ENCODE measurements at regions not wholly inside any gene's neighbourhood (a gene's known extent, or its start where the extent isn't known, plus 50 kb on each side); places are given as distances from the start of the nearest gene placed in this dataset.

- Histone ChIP-seq H2BK5ac (ENCODE audit: low read length) (no peak overlapping the region), H3K56ac (ENCODE audit: low read length) (no peak overlapping the region), H2BK120ac (ENCODE audit: low read depth, low read length) (no peak overlapping the region), H4K5ac (ENCODE audit: low read length) (no peak overlapping the region), H3K36me3 (ENCODE audit: control insufficient read depth, insufficient read depth, low read length) (no peaks in the 10 kb centered on the region), H3K4me3 (ENCODE audit: low read length) (no peak overlapping the region), H3K9ac (ENCODE audit: low read length) (no peak overlapping the region), H3K79me1 (ENCODE audit: low read length) (no peaks in the 10 kb centered on the region), H3K4me2 (ENCODE audit: low read length) (no peak overlapping the region), H3K27me3 (ENCODE audit: insufficient read depth, low read length, poor library complexity) (no peaks in the 10 kb centered on the region), H2AK5ac (ENCODE audit: low read length) (no peak overlapping the region), H3K4ac (ENCODE audit: low read depth, low read length) (no peak overlapping the region), H3K23ac (ENCODE audit: low read length) (no peak overlapping the region), H3K18ac (ENCODE audit: low read length) (no peak overlapping the region), H2BK15ac (replicated peaks; ENCODE audit: low read depth) (no peak overlapping the region), H3K4me1 (ENCODE audit: control insufficient read depth, low read depth, low read length) (no peaks in the 10 kb centered on the region), H4K8ac (ENCODE audit: low read depth, low read length) (no peak overlapping the region), H3K79me2 (ENCODE audit: control insufficient read depth, insufficient read depth, low read length) (no peaks in the 10 kb centered on the region), H3K27ac (ENCODE audit: low read depth, low read length) (no peak overlapping the region)
- DNase-seq = no peak
- 100% methylated on average over 1 of the region's 1 CpG for WGBS (ENCODE audit: extremely low coverage, insufficient coverage, low lambda C conversion rate)
Observed at GRCh38 chr14:53880761-53881160, 75.9 kb downstream of the BMP4 start.

- Histone ChIP-seq H4K5ac (ENCODE audit: low read length) (no peak overlapping the region), H2BK120ac (ENCODE audit: low read depth, low read length) (no peak overlapping the region), H2BK5ac (ENCODE audit: low read length) (no peak overlapping the region), H3K23ac (ENCODE audit: low read length) (no peak overlapping the region), H4K8ac (ENCODE audit: low read depth, low read length) (no peak overlapping the region), H3K79me1 (ENCODE audit: low read length) (no peaks in the 10 kb centered on the region), H2AK5ac (ENCODE audit: low read length) (no peak overlapping the region), H3K4me1 (ENCODE audit: control insufficient read depth, low read depth, low read length) (no peaks in the 10 kb centered on the region), H3K4me3 (ENCODE audit: low read length) (no peak overlapping the region), H3K4ac (ENCODE audit: low read depth, low read length) (no peak overlapping the region), H3K27me3 (ENCODE audit: insufficient read depth, low read length, poor library complexity) (no peaks in the 10 kb centered on the region), H3K79me2 (ENCODE audit: control insufficient read depth, insufficient read depth, low read length) (no peaks in the 10 kb centered on the region), H2BK15ac (replicated peaks; ENCODE audit: low read depth) (no peak overlapping the region), H3K9ac (ENCODE audit: low read length) (no peak overlapping the region), H3K27ac (ENCODE audit: low read depth, low read length) (no peak overlapping the region), H3K18ac (ENCODE audit: low read length) (no peak overlapping the region), H3K4me2 (ENCODE audit: low read length) (no peak overlapping the region), H3K36me3 (ENCODE audit: control insufficient read depth, insufficient read depth, low read length) (no peaks in the 10 kb centered on the region), H3K56ac (ENCODE audit: low read length) (no peak overlapping the region)
- no peak for DNase-seq
- WGBS (ENCODE audit: extremely low coverage, insufficient coverage, low lambda C conversion rate) = no CpG with 5 or more reads among the region's 6 CpGs
Observed at GRCh38 chr14:53879747-53880146, 76.9 kb downstream of the BMP4 start.

GRCh38 chr14:53879022-53879686, 77.5 kb downstream of the BMP4 start:
- Histone ChIP-seq H2BK15ac (replicated peaks; ENCODE audit: low read depth) (no peak overlapping the region), H4K8ac (ENCODE audit: low read depth, low read length) (no peak overlapping the region), H3K79me1 (ENCODE audit: low read length) (no peaks in the 10 kb centered on the region), H3K27ac (ENCODE audit: low read depth, low read length) (no peak overlapping the region), H3K4me2 (ENCODE audit: low read length) (no peak overlapping the region), H3K9ac (ENCODE audit: low read length) (no peak overlapping the region), H4K5ac (ENCODE audit: low read length) (no peak overlapping the region), H2BK120ac (ENCODE audit: low read depth, low read length) (no peak overlapping the region), H3K4me1 (ENCODE audit: control insufficient read depth, low read depth, low read length) (no peaks in the 10 kb centered on the region), H3K79me2 (ENCODE audit: control insufficient read depth, insufficient read depth, low read length) (no peaks in the 10 kb centered on the region), H3K4ac (ENCODE audit: low read depth, low read length) (no peak overlapping the region), H3K4me3 (ENCODE audit: low read length) (no peak overlapping the region), H3K36me3 (ENCODE audit: control insufficient read depth, insufficient read depth, low read length) (no peaks in the 10 kb centered on the region), H3K27me3 (ENCODE audit: insufficient read depth, low read length, poor library complexity) (no peaks in the 10 kb centered on the region), H3K56ac (ENCODE audit: low read length) (no peak overlapping the region), H3K18ac (ENCODE audit: low read length) (no peak overlapping the region), H2AK5ac (ENCODE audit: low read length) (no peak overlapping the region), H3K23ac (ENCODE audit: low read length) (no peak overlapping the region), H2BK5ac (ENCODE audit: low read length) (no peak overlapping the region)
- WGBS (ENCODE audit: extremely low coverage, insufficient coverage, low lambda C conversion rate) = no CpG with 5 or more reads among the region's 8 CpGs
- DNase-seq = no peak

- H3K4me2 ChIP-seq (ENCODE audit: low read length) = no peak overlapping the region
- H2BK5ac ChIP-seq (ENCODE audit: low read length) = no peak overlapping the region
- H3K27ac ChIP-seq (ENCODE audit: low read depth, low read length) = no peak overlapping the region
- no peak overlapping the region for H3K18ac ChIP-seq (ENCODE audit: low read length)
- H4K8ac ChIP-seq (ENCODE audit: low read depth, low read length) = no peak overlapping the region
- H3K27me3 ChIP-seq (ENCODE audit: insufficient read depth, low read length, poor library complexity) = no peaks in the 10 kb centered on the region
- WGBS (ENCODE audit: extremely low coverage, insufficient coverage, low lambda C conversion rate) = no CpG with 5 or more reads among the region's 2 CpGs
- H3K23ac ChIP-seq (ENCODE audit: low read length) = no peak overlapping the region
- no peak overlapping the region for H2BK120ac ChIP-seq (ENCODE audit: low read depth, low read length)
- H3K79me2 ChIP-seq (ENCODE audit: control insufficient read depth, insufficient read depth, low read length) = no peaks in the 10 kb centered on the region
- no peak overlapping the region for H4K5ac ChIP-seq (ENCODE audit: low read length)
- H3K4me1 ChIP-seq (ENCODE audit: control insufficient read depth, low read depth, low read length) = no peaks in the 10 kb centered on the region
- H3K4ac ChIP-seq (ENCODE audit: low read depth, low read length) = no peak overlapping the region
- no peak overlapping the region for H3K56ac ChIP-seq (ENCODE audit: low read length)
- H3K9ac ChIP-seq (ENCODE audit: low read length) = no peak overlapping the region
- H3K79me1 ChIP-seq (ENCODE audit: low read length) = no peaks in the 10 kb centered on the region
- H2BK15ac ChIP-seq (replicated peaks; ENCODE audit: low read depth) = no peak overlapping the region
- DNase-seq = no peak
- no peak overlapping the region for H2AK5ac ChIP-seq (ENCODE audit: low read length)
- H3K36me3 ChIP-seq (ENCODE audit: control insufficient read depth, insufficient read depth, low read length) = no peaks in the 10 kb centered on the region
- H3K4me3 ChIP-seq (ENCODE audit: low read length) = no peak overlapping the region
Observed at GRCh38 chr14:53875324-53875897, 81.2 kb downstream of the BMP4 start.

- H3K9ac ChIP-seq (ENCODE audit: low read length) = no peak overlapping the region
- H3K79me2 ChIP-seq (ENCODE audit: control insufficient read depth, insufficient read depth, low read length) = no peaks in the 10 kb centered on the region
- H2BK120ac ChIP-seq (ENCODE audit: low read depth, low read length) = no peak overlapping the region
- no peak overlapping the region for H3K4ac ChIP-seq (ENCODE audit: low read depth, low read length)
- no peak overlapping the region for H3K27ac ChIP-seq (ENCODE audit: low read depth, low read length)
- no peak overlapping the region for H3K4me3 ChIP-seq (ENCODE audit: low read length)
- no peak overlapping the region for H4K8ac ChIP-seq (ENCODE audit: low read depth, low read length)
- H3K4me1 ChIP-seq (ENCODE audit: control insufficient read depth, low read depth, low read length) = no peaks in the 10 kb centered on the region
- no peak overlapping the region for H2AK5ac ChIP-seq (ENCODE audit: low read length)
- H2BK15ac ChIP-seq (replicated peaks; ENCODE audit: low read depth) = no peak overlapping the region
- H3K23ac ChIP-seq (ENCODE audit: low read length) = no peak overlapping the region
- no peaks in the 10 kb centered on the region for H3K79me1 ChIP-seq (ENCODE audit: low read length)
- no peak overlapping the region for H2BK5ac ChIP-seq (ENCODE audit: low read length)
- H3K18ac ChIP-seq (ENCODE audit: low read length) = no peak overlapping the region
- DNase-seq = no peak
- no peak overlapping the region for H4K5ac ChIP-seq (ENCODE audit: low read length)
- no peaks in the 10 kb centered on the region for H3K27me3 ChIP-seq (ENCODE audit: insufficient read depth, low read length, poor library complexity)
- no peaks in the 10 kb centered on the region for H3K36me3 ChIP-seq (ENCODE audit: control insufficient read depth, insufficient read depth, low read length)
- H3K56ac ChIP-seq (ENCODE audit: low read length) = no peak overlapping the region
- no CpG with 5 or more reads among the region's 3 CpGs for WGBS (ENCODE audit: extremely low coverage, insufficient coverage, low lambda C conversion rate)
- no peak overlapping the region for H3K4me2 ChIP-seq (ENCODE audit: low read length)
Observed at GRCh38 chr14:53874704-53875103, 81.9 kb downstream of the BMP4 start.

GRCh38 chr14:53872681-53873089, 83.9 kb downstream of the BMP4 start:
- no peak overlapping the region for H3K4me3 ChIP-seq (ENCODE audit: low read length)
- no peak overlapping the region for H2BK15ac ChIP-seq (replicated peaks; ENCODE audit: low read depth)
- no peak overlapping the region for H2BK5ac ChIP-seq (ENCODE audit: low read length)
- H2AK5ac ChIP-seq (ENCODE audit: low read length) = no peak overlapping the region
- H3K4me2 ChIP-seq (ENCODE audit: low read length) = no peak overlapping the region
- no peaks in the 10 kb centered on the region for H3K4me1 ChIP-seq (ENCODE audit: control insufficient read depth, low read depth, low read length)
- H3K36me3 ChIP-seq (ENCODE audit: control insufficient read depth, insufficient read depth, low read length) = no peaks in the 10 kb centered on the region
- no peaks in the 10 kb centered on the region for H3K79me2 ChIP-seq (ENCODE audit: control insufficient read depth, insufficient read depth, low read length)
- no peaks in the 10 kb centered on the region for H3K79me1 ChIP-seq (ENCODE audit: low read length)
- no CpG with 5 or more reads among the region's 1 CpG for WGBS (ENCODE audit: extremely low coverage, insufficient coverage, low lambda C conversion rate)
- no peak overlapping the region for H3K56ac ChIP-seq (ENCODE audit: low read length)
- H3K4ac ChIP-seq (ENCODE audit: low read depth, low read length) = no peak overlapping the region
- DNase-seq = no peak
- no peak overlapping the region for H3K9ac ChIP-seq (ENCODE audit: low read length)
- no peak overlapping the region for H4K5ac ChIP-seq (ENCODE audit: low read length)
- H3K27ac ChIP-seq (ENCODE audit: low read depth, low read length) = no peak overlapping the region
- H2BK120ac ChIP-seq (ENCODE audit: low read depth, low read length) = no peak overlapping the region
- H4K8ac ChIP-seq (ENCODE audit: low read depth, low read length) = no peak overlapping the region
- no peak overlapping the region for H3K18ac ChIP-seq (ENCODE audit: low read length)
- no peaks in the 10 kb centered on the region for H3K27me3 ChIP-seq (ENCODE audit: insufficient read depth, low read length, poor library complexity)
- H3K23ac ChIP-seq (ENCODE audit: low read length) = no peak overlapping the region
